ENCODE measurements at regions not wholly inside any gene's neighbourhood (a gene's known extent, or its start where the extent isn't known, plus 50 kb on each side); places are given as distances from the start of the nearest gene placed in this dataset.

DNA sequence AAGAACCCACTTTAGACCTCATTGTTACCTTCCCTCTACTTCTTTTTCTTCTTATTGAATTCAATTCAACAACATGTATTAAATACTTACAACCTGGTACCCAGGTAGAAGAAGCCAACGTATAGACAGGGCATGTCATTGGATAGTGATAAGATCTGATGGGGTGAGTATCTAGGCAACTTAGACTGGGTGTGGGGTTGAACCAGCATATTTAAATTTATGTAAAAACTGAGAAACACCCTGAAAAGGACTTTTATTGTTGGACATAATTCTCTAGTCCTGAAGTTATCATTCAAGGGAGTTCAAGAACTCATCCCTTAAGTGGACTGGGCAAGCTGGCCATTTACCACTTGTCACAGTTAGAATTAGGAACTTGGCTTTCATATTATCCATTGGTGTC, 139.2 kb downstream of the ZIC5 start:
- no peak for DNase-seq (ENCODE audit: low read depth)
- no peaks in the 10 kb centered on the region for H3K4me1 ChIP-seq (ENCODE audit: control insufficient read depth, insufficient read depth, low read length)

GRCh38 chr13:99830931-99831330, 140.6 kb downstream of the ZIC5 start:
- DNase-seq (ENCODE audit: low read depth) = no peak
- H3K4me1 ChIP-seq (ENCODE audit: control insufficient read depth, insufficient read depth, low read length) = no peaks in the 10 kb centered on the region
- no peak overlapping the region for H3K4me3 ChIP-seq (ENCODE audit: low read length)
- H3K27me3 ChIP-seq (replicated peaks; ENCODE audit: control insufficient read depth, insufficient read depth, low read length) = no peaks in the 10 kb centered on the region
- no peak overlapping the region for H3K9ac ChIP-seq (ENCODE audit: low read length)
- H3K9me3 ChIP-seq (ENCODE audit: control insufficient read depth, low read length) = peaks cover 5% of the 10 kb centered on the region
- no peaks in the 10 kb centered on the region for H3K36me3 ChIP-seq (ENCODE audit: control insufficient read depth, insufficient read depth, low read length, severe bottlenecking)

More for the DNA sequence above, 139.2 kb downstream of the ZIC5 start:
- Histone ChIP-seq H3K9ac (ENCODE audit: low read length) (no peak overlapping the region), H3K9me3 (ENCODE audit: control insufficient read depth, low read length) (peaks cover 5% of the 10 kb centered on the region), H3K36me3 (ENCODE audit: control insufficient read depth, insufficient read depth, low read length, severe bottlenecking) (no peaks in the 10 kb centered on the region), H3K4me3 (ENCODE audit: low read length) (no peak overlapping the region), H3K27me3 (replicated peaks; ENCODE audit: control insufficient read depth, insufficient read depth, low read length) (no peaks in the 10 kb centered on the region)

- no peak for DNase-seq (ENCODE audit: low read depth)
- no peak overlapping the region for H3K9ac ChIP-seq (ENCODE audit: low read length)
- H3K4me1 ChIP-seq (ENCODE audit: control insufficient read depth, insufficient read depth, low read length) = no peaks in the 10 kb centered on the region
- no peaks in the 10 kb centered on the region for H3K36me3 ChIP-seq (ENCODE audit: control insufficient read depth, insufficient read depth, low read length, severe bottlenecking)
- H3K4me3 ChIP-seq (ENCODE audit: low read length) = no peak overlapping the region
- H3K9me3 ChIP-seq (ENCODE audit: control insufficient read depth, low read length) = peaks cover 5% of the 10 kb centered on the region
- H3K27me3 ChIP-seq (replicated peaks; ENCODE audit: control insufficient read depth, insufficient read depth, low read length) = no peaks in the 10 kb centered on the region
These were observed 141.9 kb downstream of the ZIC5 start for GRCh38 chr13:99829593-99830239.

DNA sequence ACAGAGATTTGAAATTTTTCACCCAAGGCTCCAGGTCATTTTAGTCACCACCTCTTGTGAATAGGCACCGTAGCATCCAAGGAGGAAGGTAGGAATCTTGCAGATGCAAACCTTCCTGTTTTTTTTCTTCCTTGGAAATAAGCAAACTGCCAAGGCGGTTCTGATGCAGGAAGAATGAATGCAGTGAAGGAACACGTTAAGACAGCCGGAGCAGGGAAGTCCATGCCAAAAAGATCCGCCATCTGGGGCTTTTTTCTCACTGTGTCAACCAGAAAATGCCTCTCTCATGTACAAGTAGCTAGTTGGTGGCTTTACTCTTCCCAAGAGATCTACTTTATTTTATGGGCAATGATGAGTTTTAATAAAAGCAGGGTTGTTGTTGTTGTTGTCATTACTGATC, 142.4 kb downstream of the ZIC5 start:
- H3K9ac ChIP-seq (ENCODE audit: low read length) = no peak overlapping the region
- H3K4me3 ChIP-seq (ENCODE audit: low read length) = no peak overlapping the region
- no peaks in the 10 kb centered on the region for H3K4me1 ChIP-seq (ENCODE audit: control insufficient read depth, insufficient read depth, low read length)
- no peaks in the 10 kb centered on the region for H3K36me3 ChIP-seq (ENCODE audit: control insufficient read depth, insufficient read depth, low read length, severe bottlenecking)
- H3K9me3 ChIP-seq (ENCODE audit: control insufficient read depth, low read length) = peaks cover 5% of the 10 kb centered on the region
- DNase-seq (ENCODE audit: low read depth) = no peak
- no peaks in the 10 kb centered on the region for H3K27me3 ChIP-seq (replicated peaks; ENCODE audit: control insufficient read depth, insufficient read depth, low read length)

- Histone ChIP-seq H3K4me1 (ENCODE audit: control insufficient read depth, insufficient read depth, low read length) (no peaks in the 10 kb centered on the region), H3K4me3 (ENCODE audit: low read length) (no peak overlapping the region), H3K9me3 (ENCODE audit: control insufficient read depth, low read length) (peaks cover 6% of the 10 kb centered on the region), H3K9ac (ENCODE audit: low read length) (no peak overlapping the region), H3K27me3 (replicated peaks; ENCODE audit: control insufficient read depth, insufficient read depth, low read length) (no peaks in the 10 kb centered on the region), H3K36me3 (ENCODE audit: control insufficient read depth, insufficient read depth, low read length, severe bottlenecking) (no peaks in the 10 kb centered on the region)
- DNase-seq (ENCODE audit: low read depth) = no peak
These were observed 142.8 kb downstream of the ZIC5 start for GRCh38 chr13:99828735-99829134.

DNA sequence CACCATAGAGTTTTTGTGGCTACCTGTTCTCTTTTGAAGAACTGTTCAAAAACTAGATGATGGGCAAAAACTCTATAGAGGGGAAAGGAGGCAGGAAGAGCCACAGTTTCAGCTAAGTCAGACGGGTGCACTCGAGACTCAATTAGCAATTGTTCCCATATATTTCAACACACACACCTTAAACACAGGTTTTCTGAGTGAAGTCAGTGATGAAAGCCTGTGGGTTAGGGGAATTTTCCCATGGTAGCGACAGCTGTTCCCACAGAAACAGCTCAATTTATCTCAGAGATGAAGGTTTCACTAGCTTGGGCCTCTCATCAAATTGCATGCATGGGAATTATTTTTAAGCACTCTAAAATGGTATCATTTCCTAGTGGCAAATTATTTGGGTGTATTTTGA, 143.4 kb downstream of the ZIC5 start:
- H3K4me1 ChIP-seq (ENCODE audit: control insufficient read depth, insufficient read depth, low read length) = no peaks in the 10 kb centered on the region
- H3K27me3 ChIP-seq (replicated peaks; ENCODE audit: control insufficient read depth, insufficient read depth, low read length) = no peaks in the 10 kb centered on the region
- H3K9ac ChIP-seq (ENCODE audit: low read length) = no peak overlapping the region
- H3K4me3 ChIP-seq (ENCODE audit: low read length) = no peak overlapping the region
- no peaks in the 10 kb centered on the region for H3K36me3 ChIP-seq (ENCODE audit: control insufficient read depth, insufficient read depth, low read length, severe bottlenecking)
- peaks cover 11% of the 10 kb centered on the region for H3K9me3 ChIP-seq (ENCODE audit: control insufficient read depth, low read length)
- no peak for DNase-seq (ENCODE audit: low read depth)

GRCh38 chr13:99827011-99827772, 144.4 kb downstream of the ZIC5 start:
- no peak for DNase-seq (ENCODE audit: low read depth)
- no peak overlapping the region for H3K4me3 ChIP-seq (ENCODE audit: low read length)
- H3K9ac ChIP-seq (ENCODE audit: low read length) = no peak overlapping the region
- no peaks in the 10 kb centered on the region for H3K36me3 ChIP-seq (ENCODE audit: control insufficient read depth, insufficient read depth, low read length, severe bottlenecking)
- H3K4me1 ChIP-seq (ENCODE audit: control insufficient read depth, insufficient read depth, low read length) = no peaks in the 10 kb centered on the region
- no peaks in the 10 kb centered on the region for H3K27me3 ChIP-seq (replicated peaks; ENCODE audit: control insufficient read depth, insufficient read depth, low read length)
- H3K9me3 ChIP-seq (ENCODE audit: control insufficient read depth, low read length) = peaks cover 18% of the 10 kb centered on the region

GRCh38 chr13:99823961-99824360, 147.6 kb downstream of the ZIC5 start:
- H3K9ac ChIP-seq (ENCODE audit: low read length) = no peak overlapping the region
- H3K9me3 ChIP-seq (ENCODE audit: control insufficient read depth, low read length) = peaks cover 24% of the 10 kb centered on the region
- no peak overlapping the region for H3K4me3 ChIP-seq (ENCODE audit: low read length)
- H3K4me1 ChIP-seq (ENCODE audit: control insufficient read depth, insufficient read depth, low read length) = peaks cover 2% of the 10 kb centered on the region
- DNase-seq (ENCODE audit: low read depth) = no peak
- H3K27me3 ChIP-seq (replicated peaks; ENCODE audit: control insufficient read depth, insufficient read depth, low read length) = no peaks in the 10 kb centered on the region
- H3K36me3 ChIP-seq (ENCODE audit: control insufficient read depth, insufficient read depth, low read length, severe bottlenecking) = no peaks in the 10 kb centered on the region

GRCh38 chr13:99822820-99823219, 148.7 kb downstream of the ZIC5 start:
- no peaks in the 10 kb centered on the region for H3K36me3 ChIP-seq (ENCODE audit: control insufficient read depth, insufficient read depth, low read length, severe bottlenecking)
- DNase-seq (ENCODE audit: low read depth) = no peak
- peaks cover 2% of the 10 kb centered on the region for H3K4me1 ChIP-seq (ENCODE audit: control insufficient read depth, insufficient read depth, low read length)
- peaks cover 4% of the 10 kb centered on the region for H3K27me3 ChIP-seq (replicated peaks; ENCODE audit: control insufficient read depth, insufficient read depth, low read length)
- peaks cover 24% of the 10 kb centered on the region for H3K9me3 ChIP-seq (ENCODE audit: control insufficient read depth, low read length)
- H3K4me3 ChIP-seq (ENCODE audit: low read length) = no peak overlapping the region
- no peak overlapping the region for H3K9ac ChIP-seq (ENCODE audit: low read length)

DNA sequence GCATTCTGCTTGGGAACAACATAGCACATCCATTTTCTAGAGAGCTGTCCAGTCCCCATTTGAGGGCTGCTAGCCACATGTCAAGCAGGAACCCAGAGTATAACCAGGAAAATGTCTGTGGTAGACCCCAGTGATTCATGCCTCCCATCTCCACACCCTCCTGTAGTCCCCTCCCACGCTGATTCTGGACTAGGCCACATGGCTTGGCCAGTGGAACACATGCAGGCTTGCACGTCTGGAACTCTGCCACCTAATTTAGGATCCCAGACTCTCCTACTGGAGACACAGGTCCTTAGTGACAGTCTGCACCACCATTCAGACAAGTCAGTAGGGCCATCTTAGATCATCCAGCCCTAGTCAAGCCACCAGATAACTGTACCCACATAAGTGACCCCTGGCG, 149.8 kb downstream of the ZIC5 start:
- Histone ChIP-seq H3K4me1 (ENCODE audit: control insufficient read depth, insufficient read depth, low read length) (peaks cover 2% of the 10 kb centered on the region), H3K27me3 (replicated peaks; ENCODE audit: control insufficient read depth, insufficient read depth, low read length) (peaks cover 4% of the 10 kb centered on the region), H3K36me3 (ENCODE audit: control insufficient read depth, insufficient read depth, low read length, severe bottlenecking) (no peaks in the 10 kb centered on the region), H3K9me3 (ENCODE audit: control insufficient read depth, low read length) (peaks cover 26% of the 10 kb centered on the region), H3K4me3 (ENCODE audit: low read length) (no peak overlapping the region), H3K9ac (ENCODE audit: low read length) (no peak overlapping the region)
- no peak for DNase-seq (ENCODE audit: low read depth)

DNA sequence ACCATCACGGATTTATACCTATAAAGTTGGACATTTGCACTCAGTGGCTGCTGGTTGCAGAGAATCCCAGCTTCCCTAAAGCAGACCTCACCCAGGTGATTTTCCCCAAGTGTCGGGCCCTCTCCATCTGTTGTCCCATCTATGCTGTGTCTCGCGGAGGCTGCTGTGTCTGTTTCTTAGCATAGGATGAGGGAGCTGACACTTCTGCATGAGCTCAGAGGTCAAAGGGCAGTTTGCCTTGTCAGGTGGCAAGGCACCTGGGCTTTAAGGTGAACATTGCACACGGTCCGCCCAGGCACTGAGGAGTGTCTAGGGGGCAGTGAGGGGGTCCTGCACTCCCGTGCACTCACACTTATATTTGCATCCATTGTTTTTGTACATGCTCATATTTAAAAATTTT, 151.6 kb downstream of the ZIC5 start:
- peaks cover 4% of the 10 kb centered on the region for H3K27me3 ChIP-seq (replicated peaks; ENCODE audit: control insufficient read depth, insufficient read depth, low read length)
- H3K9me3 ChIP-seq (ENCODE audit: control insufficient read depth, low read length) = peaks cover 27% of the 10 kb centered on the region
- no peak for DNase-seq (ENCODE audit: low read depth)
- no peak overlapping the region for H3K4me3 ChIP-seq (ENCODE audit: low read length)
- no peaks in the 10 kb centered on the region for H3K36me3 ChIP-seq (ENCODE audit: control insufficient read depth, insufficient read depth, low read length, severe bottlenecking)
- H3K4me1 ChIP-seq (ENCODE audit: control insufficient read depth, insufficient read depth, low read length) = peaks cover 2% of the 10 kb centered on the region
- H3K9ac ChIP-seq (ENCODE audit: low read length) = no peak overlapping the region

Measured in adipocyte (in vitro differentiated cells).